Neural cell (in vitro differentiated cells): ENCODE measurements at regions not wholly inside any gene's neighbourhood (a gene's known extent, or its start where the extent isn't known, plus 50 kb on each side); places are given as distances from the start of the nearest gene placed in this dataset.
"Not testable (repeated sequence)": the region's sequence is repeated elsewhere in the genome, so short reads cannot be mapped to it uniquely, and the experiment has no call there.

Experiments used
- H2AFZ ChIP-seq: fragments of 200-600, 300-800 bp; sonication (generic), shearing (Covaris generic); 2 replicates; pipeline ENCODE4 v1.6.0; 2014; ENCODE audit warnings: low read depth, mild to moderate bottlenecking, antibody characterized with exemption, low read length, moderate library complexity
- H3F3A ChIP-seq: fragments of 200-600 bp; shearing (Covaris generic); 2 replicates; pipeline ENCODE4 v1.6.1; 2016; ENCODE audit warnings: mild to moderate bottlenecking, moderate library complexity, mixed read lengths, antibody characterized with exemption, low read length; ENCODE audit not compliant: insufficient read depth, poor library complexity, severe bottlenecking
- H3K27ac ChIP-seq: fragments of 200-600, 300-800 bp; sonication (generic), shearing (Covaris generic); 2 replicates; pipeline ENCODE4 v1.5.1; 2014; ENCODE audit warnings: mild to moderate bottlenecking, low read length, moderate library complexity
- H3K27me3 ChIP-seq: fragments of 300-800, 200-600 bp; sonication (generic), shearing (Covaris generic); 2 replicates; pipeline ENCODE4 v1.6.0; 2014; ENCODE audit warnings: mild to moderate bottlenecking, low read depth, low read length, moderate library complexity; ENCODE audit not compliant: insufficient read depth
- H3K36me3 ChIP-seq: fragments of 300-800, 200-600 bp; sonication (generic), shearing (Covaris generic); 2 replicates; pipeline ENCODE4 v1.5.1; 2014; ENCODE audit warnings: mild to moderate bottlenecking, antibody characterized with exemption, low read length, moderate library complexity; ENCODE audit not compliant: insufficient read depth
- H3K4me2 ChIP-seq: fragments of 300-800, 200-600 bp; sonication (generic), shearing (Covaris generic); 2 replicates; pipeline ENCODE4 v1.6.0; 2014; ENCODE audit warnings: mild to moderate bottlenecking, low read length
- H3K4me3 ChIP-seq: fragments of 300-800, 200-600 bp; sonication (generic), shearing (Covaris generic); 2 replicates; pipeline ENCODE4 v1.5.1; 2014; ENCODE audit warnings: mild to moderate bottlenecking, low read length, moderate library complexity
- H3K79me2 ChIP-seq: fragments of 200-600 bp; shearing (Covaris generic); replicated peaks from 2 replicates; pipeline ENCODE4 v1.6.0; 2014; ENCODE audit warnings: mild to moderate bottlenecking, low read length, moderate library complexity; ENCODE audit not compliant: insufficient read depth
- H3K9ac ChIP-seq: fragments of 300-800, 200-600 bp; sonication (generic), shearing (Covaris generic); 2 replicates; pipeline ENCODE4 v1.6.1; 2016; ENCODE audit warnings: mild to moderate bottlenecking, low read length, mixed read lengths
- H3K9me2 ChIP-seq: fragments of 200-600 bp; shearing (Covaris generic); 2 replicates; pipeline ENCODE4 v1.6.1; 2016; ENCODE audit warnings: mild to moderate bottlenecking, low read length, mixed read lengths; ENCODE audit not compliant: insufficient read depth
- H3K9me3 ChIP-seq: fragments of 200-600, 300-800 bp; sonication (generic), shearing (Covaris generic); 2 replicates; pipeline ENCODE4 v1.6.1; 2016; ENCODE audit warnings: mild to moderate bottlenecking, mixed run types, low read length, moderate library complexity, mixed read lengths
- H4K20me1 ChIP-seq: fragments of 200-600 bp; shearing (Covaris generic); 2 replicates; pipeline ENCODE4 v1.6.1; 2016; ENCODE audit warnings: mild to moderate bottlenecking, mixed run types; ENCODE audit not compliant: insufficient read depth
- EP300 ChIP-seq: fragments of 450-650 bp; conservative IDR thresholded peaks from 2 replicates; pipeline ENCODE4 v1.6.1; 2014; ENCODE audit warnings: antibody characterized with exemption, mild to moderate bottlenecking, moderate library complexity; ENCODE audit not compliant: poor library complexity, severe bottlenecking
- EZH2 ChIP-seq: fragments of 200-600, 300-800 bp; shearing (Covaris generic), sonication (generic); IDR thresholded peaks from 2 replicates; pipeline ENCODE4 v1.6.1; 2014; ENCODE audit warnings: antibody characterized with exemption, low read length, borderline replicate concordance, mild to moderate bottlenecking; ENCODE audit not compliant: insufficient read depth, poor library complexity, severe bottlenecking
- MXI1 ChIP-seq: fragments of 450-650 bp; conservative IDR thresholded peaks from 2 replicates; pipeline ENCODE4 v1.6.1; 2014; ENCODE audit warnings: antibody characterized with exemption, mild to moderate bottlenecking; ENCODE audit not compliant: poor library complexity, severe bottlenecking
- POLR2AphosphoS5 ChIP-seq: IDR thresholded peaks from 2 replicates; pipeline ENCODE4 v1.6.1; 2012
- RAD21 ChIP-seq: fragments of 450-650 bp; conservative IDR thresholded peaks from 2 replicates; pipeline ENCODE4 v1.6.1; 2014; ENCODE audit warnings: antibody characterized with exemption, mild to moderate bottlenecking, moderate library complexity
- SMC3 ChIP-seq: fragments of 450-650 bp; conservative IDR thresholded peaks from 2 replicates; pipeline ENCODE4 v1.6.1; 2014; ENCODE audit warnings: antibody characterized with exemption, mild to moderate bottlenecking, moderate library complexity; ENCODE audit not compliant: poor library complexity
- TAF1 ChIP-seq: IDR thresholded peaks from 2 replicates; pipeline ENCODE4 v1.6.1; 2012; ENCODE audit warnings: low read depth
- TF ChIP-seq, protein P1 (sequence below): fragments of 450-650 bp; IDR thresholded peaks from 2 replicates; pipeline ENCODE4 v1.5.1; 2014; ENCODE audit warnings: antibody characterized with exemption, mild to moderate bottlenecking, moderate library complexity; ENCODE audit not compliant: poor library complexity, severe bottlenecking
- TF ChIP-seq, protein P2 (sequence below): IDR thresholded peaks from 2 replicates; pipeline ENCODE4 v1.6.1; 2012; ENCODE audit warnings: borderline replicate concordance

DNA sequence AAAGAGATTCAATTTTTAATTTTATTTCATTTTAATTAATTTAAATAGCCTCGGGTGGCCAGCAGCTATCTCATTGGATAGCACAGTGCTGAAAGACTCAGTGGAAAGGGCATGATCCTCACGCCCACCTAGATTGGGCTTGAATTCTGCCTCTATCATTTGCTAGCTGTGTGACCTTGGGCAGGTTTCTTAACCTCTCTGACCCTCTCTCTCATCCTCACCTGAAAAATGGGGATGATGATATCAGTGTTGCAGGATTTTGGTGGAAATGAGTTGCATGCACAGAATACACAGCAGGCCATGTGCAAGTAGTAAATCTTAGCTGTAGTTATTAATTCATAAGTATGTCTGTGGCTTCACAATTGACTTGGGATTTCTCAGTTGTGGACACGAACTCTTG is 272.4 kb upstream of the XYLT1 start:
- no peak overlapping the region for H3K4me2 ChIP-seq
- H3K9ac ChIP-seq: no peak overlapping the region
- no peak for TF ChIP-seq POLR2AphosphoS5
- TF ChIP-seq SMC3: no peak
- TF ChIP-seq TAF1: no peak
- TF ChIP-seq, protein P1, sequence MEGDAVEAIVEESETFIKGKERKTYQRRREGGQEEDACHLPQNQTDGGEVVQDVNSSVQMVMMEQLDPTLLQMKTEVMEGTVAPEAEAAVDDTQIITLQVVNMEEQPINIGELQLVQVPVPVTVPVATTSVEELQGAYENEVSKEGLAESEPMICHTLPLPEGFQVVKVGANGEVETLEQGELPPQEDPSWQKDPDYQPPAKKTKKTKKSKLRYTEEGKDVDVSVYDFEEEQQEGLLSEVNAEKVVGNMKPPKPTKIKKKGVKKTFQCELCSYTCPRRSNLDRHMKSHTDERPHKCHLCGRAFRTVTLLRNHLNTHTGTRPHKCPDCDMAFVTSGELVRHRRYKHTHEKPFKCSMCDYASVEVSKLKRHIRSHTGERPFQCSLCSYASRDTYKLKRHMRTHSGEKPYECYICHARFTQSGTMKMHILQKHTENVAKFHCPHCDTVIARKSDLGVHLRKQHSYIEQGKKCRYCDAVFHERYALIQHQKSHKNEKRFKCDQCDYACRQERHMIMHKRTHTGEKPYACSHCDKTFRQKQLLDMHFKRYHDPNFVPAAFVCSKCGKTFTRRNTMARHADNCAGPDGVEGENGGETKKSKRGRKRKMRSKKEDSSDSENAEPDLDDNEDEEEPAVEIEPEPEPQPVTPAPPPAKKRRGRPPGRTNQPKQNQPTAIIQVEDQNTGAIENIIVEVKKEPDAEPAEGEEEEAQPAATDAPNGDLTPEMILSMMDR: no peak
- TF ChIP-seq, protein P2, sequence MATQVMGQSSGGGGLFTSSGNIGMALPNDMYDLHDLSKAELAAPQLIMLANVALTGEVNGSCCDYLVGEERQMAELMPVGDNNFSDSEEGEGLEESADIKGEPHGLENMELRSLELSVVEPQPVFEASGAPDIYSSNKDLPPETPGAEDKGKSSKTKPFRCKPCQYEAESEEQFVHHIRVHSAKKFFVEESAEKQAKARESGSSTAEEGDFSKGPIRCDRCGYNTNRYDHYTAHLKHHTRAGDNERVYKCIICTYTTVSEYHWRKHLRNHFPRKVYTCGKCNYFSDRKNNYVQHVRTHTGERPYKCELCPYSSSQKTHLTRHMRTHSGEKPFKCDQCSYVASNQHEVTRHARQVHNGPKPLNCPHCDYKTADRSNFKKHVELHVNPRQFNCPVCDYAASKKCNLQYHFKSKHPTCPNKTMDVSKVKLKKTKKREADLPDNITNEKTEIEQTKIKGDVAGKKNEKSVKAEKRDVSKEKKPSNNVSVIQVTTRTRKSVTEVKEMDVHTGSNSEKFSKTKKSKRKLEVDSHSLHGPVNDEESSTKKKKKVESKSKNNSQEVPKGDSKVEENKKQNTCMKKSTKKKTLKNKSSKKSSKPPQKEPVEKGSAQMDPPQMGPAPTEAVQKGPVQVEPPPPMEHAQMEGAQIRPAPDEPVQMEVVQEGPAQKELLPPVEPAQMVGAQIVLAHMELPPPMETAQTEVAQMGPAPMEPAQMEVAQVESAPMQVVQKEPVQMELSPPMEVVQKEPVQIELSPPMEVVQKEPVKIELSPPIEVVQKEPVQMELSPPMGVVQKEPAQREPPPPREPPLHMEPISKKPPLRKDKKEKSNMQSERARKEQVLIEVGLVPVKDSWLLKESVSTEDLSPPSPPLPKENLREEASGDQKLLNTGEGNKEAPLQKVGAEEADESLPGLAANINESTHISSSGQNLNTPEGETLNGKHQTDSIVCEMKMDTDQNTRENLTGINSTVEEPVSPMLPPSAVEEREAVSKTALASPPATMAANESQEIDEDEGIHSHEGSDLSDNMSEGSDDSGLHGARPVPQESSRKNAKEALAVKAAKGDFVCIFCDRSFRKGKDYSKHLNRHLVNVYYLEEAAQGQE: no peak
- no peak for TF ChIP-seq RAD21
- no peak for TF ChIP-seq MXI1
- TF ChIP-seq EP300: no peak
- TF ChIP-seq EZH2: no peak
- H3F3A ChIP-seq: no peaks in the 10 kb centered on the region
- H4K20me1 ChIP-seq: no peaks in the 10 kb centered on the region
- H3K9me2 ChIP-seq: no peaks in the 10 kb centered on the region
- no peak overlapping the region for H3K4me3 ChIP-seq
- no peaks in the 10 kb centered on the region for H3K79me2 ChIP-seq
- no peaks in the 10 kb centered on the region for H3K36me3 ChIP-seq
- no peak overlapping the region for H3K27ac ChIP-seq
- H3K9me3 ChIP-seq: no peaks in the 10 kb centered on the region
- H2AFZ ChIP-seq: no peak overlapping the region
- H3K27me3 ChIP-seq: no peaks in the 10 kb centered on the region

DNA sequence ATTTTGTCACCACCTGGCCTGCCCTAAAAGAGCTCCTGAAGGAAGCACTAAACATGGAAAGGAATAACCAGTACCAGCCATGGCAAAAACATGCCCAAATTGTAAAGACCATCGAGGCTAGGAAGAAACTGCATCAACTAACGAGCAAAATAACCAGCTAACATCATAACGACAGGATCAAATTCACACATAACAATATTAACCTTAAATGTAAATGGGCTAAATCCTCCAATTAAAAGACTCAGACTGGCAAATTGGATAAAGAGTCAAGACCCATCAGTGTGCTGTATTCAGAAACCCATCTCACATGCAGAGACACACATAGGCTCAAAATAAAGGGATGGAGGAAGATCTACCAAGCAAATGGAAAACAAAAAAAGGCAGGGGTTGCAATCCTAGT is 264.3 kb upstream of the XYLT1 start:
- H3F3A ChIP-seq, H3K9me2 ChIP-seq, H3K4me2 ChIP-seq, H3K27ac ChIP-seq, H3K27me3 ChIP-seq, H3K9ac ChIP-seq, H3K79me2 ChIP-seq, H3K4me3 ChIP-seq, H2AFZ ChIP-seq, H3K9me3 ChIP-seq, H4K20me1 ChIP-seq, H3K36me3 ChIP-seq: not testable (repeated sequence)

DNA sequence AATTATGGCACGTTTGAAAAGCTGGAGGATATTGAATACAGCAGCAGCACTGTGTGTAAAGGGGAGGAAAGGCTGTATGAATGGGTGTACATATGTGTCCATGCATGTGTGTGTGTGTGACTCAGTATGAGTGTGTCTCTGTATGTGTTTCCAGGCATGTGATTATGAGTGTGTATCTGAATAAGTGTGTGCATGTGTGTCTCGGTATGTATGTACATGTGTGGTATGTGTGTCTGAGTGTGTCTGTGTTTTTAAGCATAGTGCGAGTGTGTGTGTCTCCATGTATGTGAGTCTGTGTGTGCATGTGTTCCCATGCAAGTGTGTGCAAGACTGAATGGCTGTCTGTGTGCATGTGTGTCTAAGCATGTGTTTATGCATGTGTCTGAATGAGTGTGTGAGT is 259.1 kb upstream of the XYLT1 start:
- TF ChIP-seq RAD21 (no peak), POLR2AphosphoS5 (no peak), MXI1 (no peak), TAF1 (no peak), EZH2 (no peak), SMC3 (no peak), EP300 (no peak)
- TF ChIP-seq, protein P2: no peak
- TF ChIP-seq, protein P1: no peak

More for the DNA sequence above, 259.1 kb upstream of the XYLT1 start:
- H3K79me2 ChIP-seq: no peaks in the 10 kb centered on the region
- no peaks in the 10 kb centered on the region for H3F3A ChIP-seq
- H3K4me2 ChIP-seq: no peak overlapping the region
- no peaks in the 10 kb centered on the region for H3K27me3 ChIP-seq
- H3K9ac ChIP-seq: no peak overlapping the region
- no peak overlapping the region for H3K4me3 ChIP-seq
- no peaks in the 10 kb centered on the region for H4K20me1 ChIP-seq
- H3K36me3 ChIP-seq: no peaks in the 10 kb centered on the region
- H2AFZ ChIP-seq: no peak overlapping the region
- no peak overlapping the region for H3K27ac ChIP-seq
- H3K9me3 ChIP-seq: no peaks in the 10 kb centered on the region
- no peaks in the 10 kb centered on the region for H3K9me2 ChIP-seq
